ENCODE measurements at regions not wholly inside any gene's neighbourhood (a gene's known extent, or its start where the extent isn't known, plus 50 kb on each side); places are given as distances from the start of the nearest gene placed in this dataset.

GRCh38 chr4:173934201-173934600, 349.3 kb downstream of the FBXO8 start:
- DNase-seq: no peak
- Histone ChIP-seq H3K27me3 (ENCODE audit: insufficient read depth, low read depth, severe bottlenecking) (no peaks in the 10 kb centered on the region), H3K9me3 (ENCODE audit: severe bottlenecking) (no peaks in the 10 kb centered on the region), H3K27ac (no peak overlapping the region), H3K36me3 (no peaks in the 10 kb centered on the region), H3K4me3 (ENCODE audit: low read depth, low read length) (no peak overlapping the region)
- no peak for TF ChIP-seq CTCF (IDR thresholded peaks at IDR 0.05; ENCODE audit: low read depth, low read length)

GRCh38 chr4:173932701-173933100, 350.8 kb downstream of the FBXO8 start:
- Histone ChIP-seq H3K9me3 (ENCODE audit: severe bottlenecking) (no peaks in the 10 kb centered on the region), H3K4me3 (ENCODE audit: low read depth, low read length) (no peak overlapping the region), H3K27me3 (ENCODE audit: insufficient read depth, low read depth, severe bottlenecking) (no peaks in the 10 kb centered on the region), H3K27ac (no peak overlapping the region), H3K36me3 (no peaks in the 10 kb centered on the region)
- DNase-seq: no peak
- no peak for TF ChIP-seq CTCF (IDR thresholded peaks at IDR 0.05; ENCODE audit: low read depth, low read length)

DNA sequence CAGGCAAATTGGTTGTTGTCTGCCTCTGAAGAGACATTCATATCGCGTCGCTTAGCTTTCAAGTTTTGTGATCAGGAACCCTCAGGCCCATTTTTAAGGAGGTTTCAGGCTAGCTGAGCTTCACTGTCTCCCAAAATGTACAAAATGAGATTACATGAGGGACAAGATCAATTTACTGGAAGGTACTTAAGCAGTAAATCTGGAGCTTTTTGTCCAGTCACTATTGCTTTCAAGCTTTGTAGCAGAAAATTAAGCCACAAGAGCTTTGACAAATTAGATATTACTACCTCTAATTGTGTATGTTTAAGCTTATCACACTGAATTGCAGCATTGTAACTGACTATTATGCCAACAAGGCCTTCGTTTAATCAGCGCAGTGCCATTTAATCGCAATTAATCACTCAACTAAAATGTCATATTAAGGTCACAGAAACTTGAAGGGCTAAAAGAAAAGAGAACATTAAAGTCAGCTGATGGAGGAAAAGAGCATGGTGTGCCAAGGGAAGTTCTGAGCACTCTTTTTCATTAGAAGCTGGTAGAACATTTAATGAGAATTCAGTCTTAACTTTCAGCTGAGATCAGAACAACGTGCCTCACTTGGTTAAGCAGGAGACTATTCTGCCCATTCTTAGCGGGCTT, 353.0 kb downstream of the FBXO8 start:
- no peak for TF ChIP-seq CTCF (IDR thresholded peaks at IDR 0.05; ENCODE audit: low read depth, low read length)
- H3K27me3 ChIP-seq (ENCODE audit: insufficient read depth, low read depth, severe bottlenecking): no peaks in the 10 kb centered on the region
- DNase-seq: no peak
- H3K9me3 ChIP-seq (ENCODE audit: severe bottlenecking): no peaks in the 10 kb centered on the region
- no peak overlapping the region for H3K27ac ChIP-seq
- H3K4me3 ChIP-seq (ENCODE audit: low read depth, low read length): no peak overlapping the region
- H3K36me3 ChIP-seq: no peaks in the 10 kb centered on the region

DNA sequence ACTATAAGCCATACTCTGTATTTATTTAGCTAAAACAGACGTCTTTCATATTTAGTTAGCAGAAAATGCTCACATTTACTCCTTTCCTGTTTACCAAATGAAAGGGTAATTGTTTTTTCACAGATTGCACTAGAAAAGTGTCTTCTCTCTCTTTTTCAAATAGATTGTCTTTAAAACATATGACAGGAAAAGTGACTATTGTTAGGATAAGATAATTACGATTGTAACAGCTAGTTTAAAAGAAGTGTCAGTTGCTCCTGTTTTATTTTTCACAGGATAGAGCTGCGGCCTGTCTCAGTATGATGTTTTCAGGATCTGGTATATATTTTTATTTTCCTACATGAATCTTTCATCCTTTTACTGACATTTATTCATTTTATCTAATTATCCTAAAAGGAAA, 353.5 kb downstream of the FBXO8 start:
- Histone ChIP-seq H3K27ac (no peak overlapping the region), H3K4me3 (ENCODE audit: low read depth, low read length) (no peak overlapping the region), H3K27me3 (ENCODE audit: insufficient read depth, low read depth, severe bottlenecking) (no peaks in the 10 kb centered on the region), H3K9me3 (ENCODE audit: severe bottlenecking) (no peaks in the 10 kb centered on the region), H3K36me3 (no peaks in the 10 kb centered on the region)
- no peak for DNase-seq
- TF ChIP-seq CTCF (IDR thresholded peaks at IDR 0.05; ENCODE audit: low read depth, low read length): no peak

DNA sequence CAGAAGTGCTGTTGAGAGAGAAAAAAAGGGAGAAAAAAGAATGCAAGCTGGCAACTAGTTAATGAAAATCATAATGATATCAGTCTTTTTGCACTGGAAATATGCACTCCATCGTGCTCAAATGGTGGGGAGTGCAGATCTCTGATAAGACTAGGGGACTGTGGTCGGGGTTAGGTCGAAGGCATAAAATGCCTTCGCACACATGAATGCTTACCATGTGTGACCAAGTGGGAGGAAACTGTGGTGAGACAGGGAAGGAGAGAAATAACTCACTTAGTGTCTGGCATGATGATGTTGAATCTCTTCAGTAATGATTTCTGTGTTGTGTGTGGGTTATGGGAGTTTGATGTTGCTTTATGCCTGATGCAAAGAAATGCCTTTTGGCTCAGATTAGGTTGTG, 358.9 kb downstream of the FBXO8 start:
- DNase-seq: no peak
- no peaks in the 10 kb centered on the region for H3K27me3 ChIP-seq (ENCODE audit: insufficient read depth, low read depth, severe bottlenecking)
- H3K4me3 ChIP-seq (ENCODE audit: low read depth, low read length): no peak overlapping the region

More for the DNA sequence above, 358.9 kb downstream of the FBXO8 start:
- Histone ChIP-seq H3K36me3 (no peaks in the 10 kb centered on the region), H3K27ac (no peak overlapping the region), H3K9me3 (ENCODE audit: severe bottlenecking) (no peaks in the 10 kb centered on the region)
- TF ChIP-seq CTCF (IDR thresholded peaks at IDR 0.05; ENCODE audit: low read depth, low read length): no peak
